Progenitor cell of endocrine pancreas (in vitro differentiated cells): ENCODE measurements at regions not wholly inside any gene's neighbourhood (a gene's known extent, or its start where the extent isn't known, plus 50 kb on each side); places are given as distances from the start of the nearest gene placed in this dataset.

ENCODE experiments used
- DNase-seq: peaks from one replicate; pipeline ENCODE4 v3.0.0; 2021; ENCODE audit warnings: low spot score; ENCODE audit not compliant: unreplicated experiment
- H3K27ac Mint-ChIP-seq: 2 replicates; pipeline ENCODE4 v1.8.0; 2021; ENCODE audit warnings: mild to moderate bottlenecking, moderate library complexity, mixed read lengths
- H3K27me3 Mint-ChIP-seq: 2 replicates; pipeline ENCODE4 v1.8.0; 2021; ENCODE audit warnings: mixed read lengths
- H3K36me3 Mint-ChIP-seq: 2 replicates; pipeline ENCODE4 v1.8.0; 2022; ENCODE audit warnings: mixed read lengths; ENCODE audit not compliant: insufficient read depth
- H3K4me1 Mint-ChIP-seq: 2 replicates; pipeline ENCODE4 v1.8.0; 2021; ENCODE audit warnings: low read depth, mixed read lengths
- H3K4me3 Mint-ChIP-seq: 2 replicates; pipeline ENCODE4 v1.8.0; 2021; ENCODE audit warnings: low read depth, mild to moderate bottlenecking, moderate library complexity, mixed read lengths
- H3K9me3 Mint-ChIP-seq: 2 replicates; pipeline ENCODE4 v1.8.0; 2021; ENCODE audit warnings: low read depth, mixed read lengths
- TF ChIP-seq, protein P1 (sequence below): fragments of 200-600 bp; sonication (generic); IDR thresholded peaks from one replicate; pipeline ENCODE4 v1.5.0; 2021; ENCODE audit warnings: antibody characterized with exemption, mild to moderate bottlenecking; ENCODE audit not compliant: unreplicated experiment

DNA sequence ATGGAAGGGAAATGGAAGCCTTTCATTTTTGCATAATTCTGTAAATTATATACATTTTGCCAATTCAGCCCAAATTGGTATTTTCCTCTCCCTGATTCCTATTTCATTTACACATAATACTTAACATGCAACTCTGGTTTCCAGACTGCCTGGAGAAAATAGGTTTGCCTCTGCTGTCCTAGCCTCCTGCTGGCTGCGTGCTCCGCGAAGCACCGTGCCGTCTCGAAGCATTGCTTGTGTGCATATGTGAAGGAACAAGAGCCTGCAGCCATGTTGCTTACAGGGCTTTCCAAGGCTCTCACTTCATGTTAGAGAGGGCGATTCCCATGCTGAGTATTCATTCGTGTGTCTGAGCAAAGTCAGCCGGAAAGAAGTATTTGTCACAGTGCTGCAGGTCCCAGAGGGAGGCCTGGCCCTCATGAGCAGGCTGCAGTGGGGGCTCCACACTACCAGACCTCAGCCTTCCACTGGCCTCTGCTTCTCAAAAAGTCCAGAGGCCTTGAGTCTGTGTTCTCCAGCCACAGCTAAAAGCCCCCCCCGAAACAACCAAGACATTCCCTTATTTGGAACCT, 66.5 kb downstream of the CLRN3 start:
- Mint-ChIP-seq H3K4me3 (no peak overlapping the region), H3K27ac (no peak overlapping the region), H3K36me3 (peaks cover 1% of the 10 kb centered on the region), H3K9me3 (peaks cover 14% of the 10 kb centered on the region), H3K4me1 (no peaks in the 10 kb centered on the region), H3K27me3 (peaks cover 6% of the 10 kb centered on the region)
- TF ChIP-seq, protein P1, sequence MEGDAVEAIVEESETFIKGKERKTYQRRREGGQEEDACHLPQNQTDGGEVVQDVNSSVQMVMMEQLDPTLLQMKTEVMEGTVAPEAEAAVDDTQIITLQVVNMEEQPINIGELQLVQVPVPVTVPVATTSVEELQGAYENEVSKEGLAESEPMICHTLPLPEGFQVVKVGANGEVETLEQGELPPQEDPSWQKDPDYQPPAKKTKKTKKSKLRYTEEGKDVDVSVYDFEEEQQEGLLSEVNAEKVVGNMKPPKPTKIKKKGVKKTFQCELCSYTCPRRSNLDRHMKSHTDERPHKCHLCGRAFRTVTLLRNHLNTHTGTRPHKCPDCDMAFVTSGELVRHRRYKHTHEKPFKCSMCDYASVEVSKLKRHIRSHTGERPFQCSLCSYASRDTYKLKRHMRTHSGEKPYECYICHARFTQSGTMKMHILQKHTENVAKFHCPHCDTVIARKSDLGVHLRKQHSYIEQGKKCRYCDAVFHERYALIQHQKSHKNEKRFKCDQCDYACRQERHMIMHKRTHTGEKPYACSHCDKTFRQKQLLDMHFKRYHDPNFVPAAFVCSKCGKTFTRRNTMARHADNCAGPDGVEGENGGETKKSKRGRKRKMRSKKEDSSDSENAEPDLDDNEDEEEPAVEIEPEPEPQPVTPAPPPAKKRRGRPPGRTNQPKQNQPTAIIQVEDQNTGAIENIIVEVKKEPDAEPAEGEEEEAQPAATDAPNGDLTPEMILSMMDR, result no peak
- DNase-seq, result no peak

DNA sequence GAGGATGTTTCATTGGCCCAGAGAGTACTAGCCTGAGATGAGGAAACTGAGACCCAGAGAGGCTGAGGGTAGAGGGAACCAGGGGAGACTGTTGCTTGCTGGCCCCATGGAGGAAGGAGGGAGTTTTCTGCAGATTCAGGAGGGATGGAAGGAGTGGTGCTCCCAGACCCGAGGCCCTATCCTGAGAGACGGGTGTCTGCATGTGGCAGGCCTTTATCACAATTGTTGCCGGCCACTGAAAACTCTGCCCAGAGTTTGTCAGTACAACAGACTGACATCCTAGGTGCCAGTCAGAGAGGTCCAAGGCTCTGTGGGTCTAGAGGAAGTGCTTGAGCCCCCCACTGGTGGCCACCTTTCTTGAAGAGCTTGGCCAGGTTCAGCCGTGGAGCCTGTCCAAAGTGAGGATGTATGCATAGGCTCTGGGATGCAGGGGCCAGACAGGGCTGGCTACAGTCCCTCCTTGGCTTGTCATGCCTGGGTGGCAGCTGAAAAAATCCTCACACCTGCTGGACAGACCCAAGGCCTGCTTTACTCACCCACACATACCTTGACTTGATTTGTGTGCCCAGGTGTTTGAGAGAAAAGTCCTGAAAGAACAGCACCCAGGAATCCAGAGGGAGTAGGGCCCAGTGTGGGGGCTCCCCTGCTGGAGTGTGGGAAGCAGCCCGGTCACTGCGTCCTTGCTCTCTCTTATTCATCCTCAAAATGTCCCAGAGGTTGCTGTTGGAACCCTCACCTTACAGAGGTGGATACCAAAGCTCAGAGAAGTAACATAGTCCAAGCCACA, 65.2 kb downstream of the CLRN3 start:
- no peak for DNase-seq
- peaks cover 8% of the 10 kb centered on the region for H3K9me3 Mint-ChIP-seq

More for the DNA sequence above, 65.2 kb downstream of the CLRN3 start:
- no peak overlapping the region for H3K27ac Mint-ChIP-seq
- TF ChIP-seq, protein P1, result no peak
- H3K36me3 Mint-ChIP-seq, result no peaks in the 10 kb centered on the region
- no peak overlapping the region for H3K4me3 Mint-ChIP-seq
- no peaks in the 10 kb centered on the region for H3K4me1 Mint-ChIP-seq
- H3K27me3 Mint-ChIP-seq, result peaks cover 12% of the 10 kb centered on the region
